Stimulated activated CD4-positive, alpha-beta T cell treated with anti-CD3 and anti-CD28 coated beads, Interleukin-1b, Interleukin-23, amount 100 ng/mL, for 48 hours (primary cell): ENCODE measurements at regions not wholly inside any gene's neighbourhood (a gene's known extent, or its start where the extent isn't known, plus 50 kb on each side); places are given as distances from the start of the nearest gene placed in this dataset.
"Not testable (repeated sequence)": the region's sequence is repeated elsewhere in the genome, so short reads cannot be mapped to it uniquely, and the experiment has no call there.

Experiments
- DNase-seq: peaks from one replicate; pipeline ENCODE4 v3.0.0-alpha.2; 2020

DNA sequence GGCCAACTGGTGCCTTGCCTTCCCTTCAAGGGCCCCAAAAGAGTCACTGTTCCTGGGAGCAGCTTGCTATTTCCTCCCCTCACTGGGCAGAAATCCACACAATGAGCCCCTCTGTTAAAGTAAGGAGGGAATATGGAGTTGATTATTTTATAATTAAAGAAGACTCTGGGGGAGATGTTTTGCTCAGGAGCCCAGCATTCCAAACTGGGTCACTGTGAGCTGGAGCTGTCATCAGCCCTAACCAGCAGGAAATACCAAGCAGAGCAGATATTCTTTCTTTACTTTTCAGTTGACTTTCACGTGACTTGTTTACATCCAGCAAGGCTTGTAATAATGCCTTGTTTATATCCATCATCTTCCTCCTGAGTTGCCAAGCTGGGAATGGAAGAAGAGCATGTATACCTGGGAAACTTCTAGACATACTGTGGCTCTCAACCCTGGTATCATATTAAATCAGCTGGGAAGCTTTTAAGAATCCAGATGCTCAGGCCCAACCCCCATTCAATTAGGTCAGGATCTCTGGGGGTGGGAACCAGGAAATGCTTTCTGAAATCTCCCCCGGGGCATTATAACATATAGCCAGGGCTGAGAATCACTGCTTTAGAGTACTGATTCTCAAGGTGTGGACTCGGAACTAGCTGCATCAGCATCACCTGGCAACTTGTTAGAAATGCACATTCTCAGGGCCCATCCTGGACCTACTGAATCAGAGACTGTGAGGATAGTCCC lies 175.6 kb upstream of the MYLIP start:
- no peak for DNase-seq

DNA sequence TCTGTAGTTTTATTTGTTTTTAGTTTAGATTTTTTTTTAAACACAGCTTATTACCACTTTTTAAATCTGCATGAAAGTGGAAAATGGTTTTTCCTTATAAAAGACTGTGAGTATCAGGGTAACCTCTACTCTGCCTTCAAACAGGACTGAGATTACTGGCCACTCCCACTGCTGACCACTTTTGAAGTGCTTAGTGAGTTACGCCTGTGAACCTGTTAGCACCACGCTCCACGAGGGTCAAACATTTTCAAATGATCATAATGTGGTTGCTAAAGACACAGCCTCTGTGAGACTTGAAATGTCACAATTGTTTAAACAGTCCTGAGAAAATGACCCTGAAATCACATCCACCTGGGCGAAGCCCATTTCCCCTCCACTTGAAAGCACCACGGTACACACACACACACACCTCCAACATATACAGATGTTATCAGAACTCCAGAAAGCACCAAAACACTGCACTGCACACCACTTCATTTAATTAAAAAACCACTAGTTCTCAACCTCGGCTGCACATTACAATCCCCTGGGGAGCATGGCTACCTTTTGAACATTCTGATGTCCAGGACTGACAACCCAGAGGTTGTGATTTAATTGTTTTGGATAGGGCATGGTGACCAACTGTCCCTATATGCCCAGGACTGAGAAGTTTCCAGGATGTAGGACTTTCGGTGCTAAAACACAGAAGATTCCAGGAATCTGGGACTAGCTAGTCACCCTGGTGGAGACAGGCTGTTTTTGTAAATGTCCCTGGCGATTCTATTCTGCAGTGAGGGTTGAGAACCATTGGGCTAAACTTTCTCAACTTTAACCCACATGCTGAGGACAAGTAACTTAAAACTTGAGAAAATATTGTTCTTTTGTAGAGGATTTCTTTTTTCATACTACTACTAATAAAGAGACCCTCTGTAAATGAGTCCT lies 176.4 kb upstream of the MYLIP start:
- no peak for DNase-seq

DNA sequence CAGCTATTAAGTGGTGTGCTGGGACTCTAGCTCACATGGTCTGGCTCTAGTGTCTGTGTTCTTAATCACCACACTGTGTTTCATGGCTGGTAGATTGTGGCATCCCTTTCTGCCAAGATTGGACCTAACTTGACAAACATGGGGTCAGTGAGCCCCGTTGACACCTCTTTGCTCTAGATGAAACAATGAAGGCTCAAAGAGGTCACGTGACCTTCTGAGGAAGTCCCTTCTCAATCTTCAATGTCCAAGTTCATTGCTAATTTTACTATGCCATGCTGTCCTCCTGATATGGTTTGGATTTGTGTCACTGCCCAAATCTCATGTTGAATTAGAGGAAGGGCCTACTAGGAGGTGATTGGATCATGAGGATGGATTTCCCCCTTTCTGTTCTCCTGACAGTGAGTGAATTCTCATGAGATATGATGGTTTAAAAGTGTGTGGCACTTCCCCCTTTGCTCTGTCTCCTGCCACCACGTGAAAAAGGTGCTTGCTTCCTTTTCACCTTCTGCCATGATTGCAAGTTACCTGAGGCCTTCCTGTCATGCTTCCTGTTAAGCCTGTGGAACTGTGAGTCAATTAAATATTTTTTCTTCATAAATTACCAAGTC lies 177.8 kb upstream of the MYLIP start:
- no peak for DNase-seq

DNA sequence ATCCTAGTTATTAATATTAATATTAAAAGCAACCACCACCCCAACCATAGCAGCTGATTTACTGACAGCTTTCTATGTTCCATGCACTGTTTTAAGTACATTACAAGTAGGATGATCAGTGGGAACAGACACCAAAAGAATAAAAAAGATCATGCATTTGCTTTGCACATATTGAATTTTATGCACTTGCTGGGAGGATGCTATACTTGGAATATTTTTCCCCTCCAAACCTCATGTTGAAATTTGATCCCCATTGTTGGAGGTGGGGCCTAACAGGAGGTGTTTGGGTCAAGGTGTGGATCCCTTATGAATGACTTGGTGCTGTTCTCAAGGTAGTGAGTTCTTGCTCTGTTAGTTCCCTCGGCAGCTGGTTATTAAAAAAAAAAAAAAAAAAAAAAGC lies 178.9 kb upstream of the MYLIP start:
- no peak for DNase-seq

DNA sequence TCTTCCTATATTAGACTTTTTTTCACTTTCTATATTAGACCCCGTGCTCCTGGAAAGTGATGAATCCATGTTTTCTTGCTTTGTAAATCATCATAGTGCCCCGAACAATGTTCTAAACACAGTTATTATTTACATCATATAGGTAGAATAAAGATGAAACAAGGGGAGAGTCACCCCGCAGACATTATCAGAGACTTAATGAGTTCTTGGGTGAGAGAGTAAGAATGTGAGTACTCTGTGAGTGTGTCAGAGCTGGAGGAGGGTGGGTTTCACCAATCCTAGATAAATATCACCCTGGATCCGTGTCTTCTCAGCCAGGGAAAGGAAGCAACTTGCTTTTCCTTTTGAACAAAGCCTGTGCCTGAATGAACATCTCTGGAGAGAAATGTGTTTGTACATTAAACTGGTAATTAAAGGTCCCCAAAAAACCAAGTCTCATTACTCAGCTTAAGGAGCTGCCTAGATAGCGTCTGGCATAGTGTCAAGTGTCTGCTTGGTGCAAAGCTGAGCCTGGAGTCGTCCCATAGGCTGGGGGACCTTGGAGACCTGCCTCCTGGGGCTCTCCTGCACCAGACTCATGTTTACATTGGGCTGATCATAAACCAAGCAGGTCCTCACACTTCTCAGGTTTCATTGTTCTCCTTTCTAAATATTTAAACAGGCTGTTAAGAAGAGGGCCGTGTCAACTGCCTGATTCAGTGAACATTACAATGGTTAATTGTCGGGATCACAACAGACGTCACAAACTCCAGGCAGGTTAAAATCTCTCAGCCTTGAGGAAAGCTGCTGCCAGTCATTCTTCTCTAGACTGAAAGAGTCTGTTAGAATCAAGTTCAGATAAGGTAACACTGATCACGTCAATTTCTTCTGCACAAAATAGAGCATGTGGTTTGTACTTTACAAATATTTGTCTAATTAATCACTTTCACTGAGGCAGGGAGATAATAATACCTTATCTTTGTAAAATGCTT lies 179.7 kb upstream of the MYLIP start:
- DNase-seq = no peak

DNA sequence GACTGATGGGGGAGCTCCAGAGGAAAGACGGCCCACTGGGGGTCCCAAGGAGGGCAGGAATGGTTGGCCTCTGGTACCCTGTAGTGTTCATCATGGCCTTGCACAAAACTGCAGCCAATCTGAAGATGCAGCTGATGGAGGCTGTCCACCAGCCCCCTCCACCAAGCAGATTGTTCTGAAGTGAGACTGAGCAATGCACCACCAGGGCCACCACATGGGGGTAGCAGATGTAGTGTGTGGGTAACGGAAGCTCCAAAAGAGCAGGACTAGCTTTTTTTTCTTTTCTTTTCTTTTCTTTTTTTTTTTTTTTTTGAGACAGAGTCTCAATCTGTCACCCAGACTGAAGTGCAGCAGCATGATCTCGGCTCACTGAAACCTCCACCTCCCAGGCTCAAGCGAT lies 181.0 kb upstream of the MYLIP start:
- no peak for DNase-seq

DNA sequence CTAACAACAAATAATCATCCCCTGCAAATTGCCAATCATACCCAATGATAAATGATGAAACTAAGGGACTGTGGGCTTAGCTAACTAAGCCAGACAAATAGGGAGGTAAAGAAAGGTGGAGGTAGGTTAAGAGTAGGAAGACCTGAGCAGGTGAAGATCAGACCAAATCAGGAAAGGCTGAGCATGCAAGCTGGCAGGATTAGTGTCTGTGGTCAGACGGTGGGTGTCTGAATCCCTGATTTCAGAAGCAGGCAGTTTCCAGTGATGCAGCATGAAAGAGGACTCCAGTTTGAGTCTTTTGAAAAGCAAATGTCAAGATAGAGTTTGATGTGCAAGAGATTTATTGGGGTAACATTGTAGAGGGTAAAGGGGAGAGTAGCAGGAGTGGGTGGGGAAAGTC lies 181.4 kb upstream of the MYLIP start:
- no peak for DNase-seq

DNA sequence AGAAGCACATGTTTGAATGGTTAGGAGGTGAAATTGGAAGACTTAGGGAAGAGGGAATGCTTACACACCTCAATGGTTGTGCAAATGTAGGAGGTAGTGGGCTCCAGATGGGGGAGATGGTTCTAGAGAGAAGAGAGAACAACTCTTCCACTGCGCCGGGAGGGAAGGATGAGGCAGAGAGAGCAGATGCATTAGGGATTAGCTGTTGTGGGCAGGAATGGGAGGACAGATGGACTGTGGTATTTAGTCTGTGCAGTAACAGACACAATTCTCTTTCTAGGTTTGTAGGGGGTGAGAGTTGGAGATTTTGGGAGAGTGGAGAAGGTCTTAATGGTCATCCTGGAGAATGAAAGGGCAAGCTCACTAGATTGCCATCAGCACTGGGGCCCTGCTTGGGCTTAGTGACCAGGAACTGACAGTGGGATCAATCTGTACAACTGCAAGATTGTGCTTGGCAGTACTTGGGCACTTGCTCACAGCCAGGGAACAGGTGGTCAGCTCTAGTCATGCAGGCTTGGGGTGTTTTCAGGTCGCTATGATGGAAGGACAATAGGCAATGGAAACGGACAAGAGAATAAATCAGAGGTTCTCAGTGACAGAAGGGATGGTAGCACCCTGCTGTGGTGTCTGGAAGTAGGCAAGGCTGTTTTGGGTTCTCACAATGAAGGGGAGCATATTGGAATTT lies 182.0 kb upstream of the MYLIP start:
- no peak for DNase-seq

DNA sequence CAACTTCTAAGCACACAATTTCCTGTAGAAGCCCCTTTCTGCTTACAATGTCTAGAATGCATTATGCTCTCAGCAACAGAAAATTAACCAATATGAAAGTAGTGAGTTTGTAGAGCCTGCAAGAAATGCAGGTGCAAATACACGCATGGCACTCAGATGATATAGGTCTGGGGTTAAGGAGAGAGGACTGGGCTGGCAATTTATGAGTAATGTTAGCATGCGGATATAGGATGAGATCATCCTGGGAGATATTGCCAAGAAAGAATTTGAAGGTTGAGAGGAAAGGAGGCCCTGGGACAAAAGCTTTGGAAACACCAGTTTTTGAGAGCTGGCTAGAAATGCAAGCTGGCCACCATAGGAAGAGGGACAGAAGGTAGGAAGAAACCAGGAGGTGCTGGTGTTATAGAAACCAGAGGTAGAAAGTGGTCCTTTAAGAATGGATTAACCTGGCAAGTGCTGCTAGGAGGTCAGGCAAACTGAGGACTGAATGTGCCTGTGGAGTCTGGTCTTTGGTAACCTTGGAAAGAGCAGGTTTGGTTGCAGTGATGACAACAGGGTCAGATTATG lies 183.2 kb upstream of the MYLIP start:
- DNase-seq = no peak

DNA sequence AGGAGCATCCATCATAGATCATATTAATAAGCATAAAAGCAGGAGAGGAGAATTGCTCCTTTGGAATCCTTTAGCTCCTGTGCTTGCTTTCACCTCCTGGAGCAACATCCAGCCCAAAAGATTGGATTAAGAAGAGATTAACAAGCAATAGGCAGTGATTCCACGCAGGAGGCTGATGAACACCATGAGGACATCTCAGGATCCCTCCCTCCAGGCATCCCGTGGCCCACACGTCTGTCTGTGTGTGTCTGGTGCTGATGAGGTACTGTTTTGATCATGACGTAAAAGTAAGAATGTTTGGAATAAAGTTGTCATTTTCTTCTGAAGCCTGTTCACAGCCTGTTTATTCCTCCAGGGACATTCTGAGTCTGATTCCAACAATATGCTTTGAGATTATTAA lies 185.5 kb upstream of the MYLIP start:
- DNase-seq = no peak

DNA sequence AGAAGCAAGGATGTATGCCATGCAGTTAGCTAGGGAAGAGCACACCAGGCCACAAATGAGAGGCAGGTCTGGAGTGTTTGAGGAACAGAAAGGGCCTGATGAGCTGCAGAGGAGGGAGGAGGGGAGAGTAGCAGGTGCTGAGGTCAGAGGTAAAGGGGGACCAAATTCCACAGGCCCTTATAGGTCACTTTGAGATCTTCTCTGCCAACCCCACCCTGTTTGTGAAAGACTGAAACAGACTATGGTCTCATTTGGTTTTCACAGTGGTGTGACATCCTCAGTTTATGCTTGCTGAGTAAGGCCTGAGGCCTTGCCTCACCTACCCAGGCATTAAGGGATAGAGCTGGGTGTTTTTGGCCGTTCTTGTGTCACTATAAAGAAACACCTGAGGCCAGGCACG lies 187.7 kb upstream of the MYLIP start:
- DNase-seq = no peak

DNA sequence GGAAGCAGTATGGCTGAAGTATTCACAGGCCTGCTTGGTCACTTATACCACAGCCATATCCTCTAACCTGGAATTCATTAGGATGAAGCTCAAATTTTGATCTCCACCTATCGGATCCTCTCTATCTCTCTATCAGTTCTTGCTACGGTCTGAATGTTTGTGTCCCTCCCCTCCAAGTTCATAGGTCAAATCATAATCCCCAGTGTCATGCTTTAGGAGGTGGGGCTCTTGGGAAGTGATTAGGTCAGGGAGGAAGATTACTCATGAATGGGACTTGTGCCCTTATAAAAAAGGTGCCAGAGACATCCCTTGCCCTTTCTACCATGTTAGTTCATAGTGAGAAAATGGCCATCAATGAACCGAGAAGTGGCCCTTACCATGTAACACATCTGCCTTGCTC lies 190.8 kb upstream of the MYLIP start:
- DNase-seq = no peak

DNA sequence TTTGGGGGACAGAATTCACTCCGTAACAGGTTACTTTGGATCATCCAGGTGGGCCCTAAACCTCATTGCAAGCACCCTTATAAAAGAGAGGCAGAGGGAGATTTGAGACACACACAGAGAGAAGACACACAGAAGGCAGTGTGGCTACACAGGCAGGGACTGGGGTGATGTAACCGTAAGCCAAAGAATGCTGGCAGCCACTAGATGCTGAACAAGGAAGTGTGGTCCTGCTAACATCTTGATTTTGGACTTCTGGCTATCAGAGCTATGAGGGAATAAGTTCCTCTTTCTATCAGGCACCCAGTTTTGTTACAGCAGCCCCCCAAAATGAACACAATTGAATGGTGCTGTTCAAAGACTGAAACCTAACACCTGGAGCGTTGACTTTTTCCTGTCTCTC lies 191.3 kb upstream of the MYLIP start:
- DNase-seq = no peak

DNA sequence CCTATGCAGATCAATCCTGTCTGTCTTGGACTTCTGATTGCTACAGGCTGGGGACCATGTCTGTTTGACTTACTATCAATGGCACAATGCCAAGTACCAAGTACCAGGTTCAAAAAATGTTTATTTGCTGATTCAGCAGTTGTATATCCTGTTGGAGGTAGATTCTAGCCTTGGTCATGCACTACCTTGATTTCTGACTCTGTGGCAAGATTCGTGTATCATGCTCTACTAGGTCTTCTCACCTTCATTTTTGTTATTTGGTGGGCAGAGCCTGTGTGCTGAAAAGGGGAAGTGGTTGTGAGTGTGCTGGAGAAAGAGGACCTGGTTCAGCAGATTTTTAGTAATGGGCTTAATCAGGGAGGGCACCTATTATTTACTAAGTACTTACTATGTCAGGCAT lies 192.4 kb upstream of the MYLIP start:
- no peak for DNase-seq

DNA sequence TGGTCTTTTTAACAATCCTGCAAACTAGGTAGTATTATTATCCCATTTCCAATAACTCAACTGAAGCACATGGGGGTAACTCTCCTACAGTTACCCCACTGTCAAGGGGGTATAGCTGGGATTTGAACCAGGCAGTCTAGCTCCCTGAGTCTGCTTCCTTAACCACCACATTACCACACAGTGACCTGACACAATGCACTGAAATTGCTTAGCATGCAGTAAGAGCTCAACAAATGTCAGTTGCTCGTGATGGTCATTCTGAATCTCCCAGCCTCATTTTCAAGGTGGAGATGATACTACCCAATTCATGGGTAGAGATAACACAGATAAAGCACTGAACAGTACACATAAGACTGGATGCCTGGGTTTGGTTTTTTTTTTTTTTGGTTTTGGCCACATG lies 193.2 kb upstream of the MYLIP start:
- no peak for DNase-seq

DNA sequence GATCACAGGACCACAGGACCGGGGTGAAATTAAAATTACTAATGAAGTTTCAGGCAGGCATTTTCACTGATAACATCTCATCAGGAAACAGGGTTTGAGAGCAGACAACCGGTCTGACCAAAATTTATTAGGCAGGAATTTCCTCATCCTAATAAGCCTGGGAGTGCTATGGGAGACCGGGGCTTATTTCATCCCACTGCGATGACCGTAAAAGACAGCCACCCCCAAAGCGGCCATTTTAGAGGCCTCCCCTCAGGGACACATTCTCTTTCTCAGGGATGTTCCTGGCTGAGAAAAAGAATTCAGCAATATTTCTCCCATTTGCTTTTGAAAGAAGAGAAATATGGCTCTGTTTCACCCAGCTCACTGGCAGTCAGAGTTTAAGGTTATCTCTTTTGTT lies 197.2 kb upstream of the MYLIP start:
- not testable (repeated sequence) for DNase-seq

DNA sequence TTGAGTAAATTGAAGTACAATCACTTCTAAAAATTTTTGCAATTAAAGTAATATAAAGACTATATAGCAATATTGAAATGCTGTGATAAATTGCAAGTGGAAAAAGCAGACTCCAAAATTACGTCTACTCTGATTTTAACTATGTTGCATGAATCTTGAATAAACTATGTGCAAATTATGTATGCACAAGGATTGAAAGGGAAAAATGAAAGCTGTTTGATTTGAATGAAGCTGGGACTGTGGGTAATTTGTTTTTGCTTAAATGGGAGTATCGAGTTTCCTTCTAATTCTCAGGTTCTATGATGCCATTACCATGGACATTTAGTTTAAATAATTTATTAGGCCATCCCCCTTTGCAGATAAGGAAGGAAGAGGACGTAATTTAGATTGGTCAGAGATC lies 198.7 kb upstream of the MYLIP start:
- no peak for DNase-seq

DNA sequence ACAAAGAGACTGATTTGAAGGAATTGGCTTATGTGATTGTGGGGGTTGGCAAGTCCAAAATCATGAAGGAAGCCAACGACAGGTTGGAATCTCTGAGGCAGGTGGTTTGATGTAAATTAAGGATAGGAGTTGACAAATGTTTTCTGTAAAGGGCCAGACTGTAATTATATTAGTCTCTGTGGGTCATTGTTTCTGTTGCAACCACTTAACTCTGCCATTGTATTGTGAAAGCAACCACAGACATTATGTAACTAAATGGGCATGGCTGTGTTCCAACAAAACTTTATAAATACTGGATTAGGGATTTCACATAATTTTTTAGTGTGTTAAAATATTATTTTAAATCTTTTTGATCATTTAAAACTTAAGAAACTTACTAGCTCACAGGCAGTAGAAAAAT lies 199.2 kb upstream of the MYLIP start:
- DNase-seq = no peak

DNA sequence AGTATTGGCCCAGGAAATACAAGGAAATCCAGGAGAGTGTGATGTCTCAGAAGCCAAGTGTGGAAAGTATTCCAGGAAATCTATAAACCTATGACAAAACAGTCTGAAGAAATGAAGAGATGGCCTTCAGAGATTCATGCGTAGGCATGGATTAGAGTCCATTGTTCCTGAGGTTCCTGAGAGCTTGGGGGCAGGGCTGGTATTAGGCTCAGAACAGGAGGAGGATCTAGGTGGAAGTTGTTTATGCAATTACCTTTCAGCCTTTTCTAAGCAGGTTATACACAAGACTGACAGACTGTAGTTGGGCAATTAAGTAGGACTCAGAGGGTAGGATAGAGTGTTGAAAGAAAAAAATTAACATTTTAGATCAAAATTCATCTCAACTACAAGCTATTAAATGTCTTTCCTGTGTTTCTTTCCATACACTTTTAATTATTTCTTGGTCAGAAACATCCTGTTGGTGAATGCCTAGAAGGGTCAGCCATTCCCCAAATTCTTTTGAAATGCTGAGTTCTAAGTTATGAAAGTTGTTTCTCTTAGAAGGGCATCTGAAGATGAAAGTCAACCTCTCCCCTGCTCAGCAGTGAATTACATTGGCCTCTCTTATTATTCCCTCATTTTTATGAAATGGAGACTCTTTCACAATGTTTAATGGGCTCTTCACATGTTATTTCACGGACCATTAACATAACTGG lies 201.2 kb upstream of the MYLIP start:
- DNase-seq = no peak

DNA sequence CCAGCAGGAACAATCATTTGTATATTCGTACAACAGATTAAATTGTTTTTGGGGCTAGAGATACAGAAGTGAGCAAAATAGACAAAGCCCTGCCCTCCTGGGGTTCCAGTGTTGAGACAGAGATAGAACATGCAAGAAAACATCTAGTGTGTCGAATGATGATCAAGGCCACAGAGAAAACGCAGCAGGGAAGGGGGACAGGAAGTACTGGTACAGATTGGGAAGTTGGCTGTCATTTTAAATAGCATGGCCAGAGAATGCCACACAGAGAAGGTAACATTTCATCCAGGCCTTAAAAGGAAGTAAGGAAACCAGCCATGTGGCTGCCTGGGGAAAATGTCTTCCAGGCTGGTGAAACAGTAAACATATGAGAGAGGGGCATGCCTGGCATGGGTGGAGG lies 202.6 kb upstream of the MYLIP start:
- no peak for DNase-seq

DNA sequence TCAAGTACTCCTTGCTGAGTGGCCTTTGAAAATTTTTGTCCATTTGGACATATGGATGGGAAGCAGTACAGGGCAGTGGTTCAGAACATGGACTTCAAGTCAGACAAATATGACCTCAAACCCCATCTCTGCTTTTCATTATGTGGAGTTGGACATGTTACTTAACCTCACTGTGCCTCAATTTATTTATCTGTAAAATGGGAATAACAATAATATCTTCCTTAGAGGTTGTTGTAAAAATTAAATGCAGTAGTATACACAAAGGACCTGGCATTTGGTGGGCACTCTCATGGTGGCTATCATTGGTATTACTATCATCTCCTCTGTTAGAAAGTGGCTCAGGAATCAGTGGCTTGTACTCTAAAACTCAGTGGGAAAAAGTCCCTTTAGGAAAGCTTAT lies 204.0 kb upstream of the MYLIP start:
- no peak for DNase-seq
